Progenitor cell of endocrine pancreas (in vitro differentiated cells): ENCODE measurements at regions not wholly inside any gene's neighbourhood (a gene's known extent, or its start where the extent isn't known, plus 50 kb on each side); places are given as distances from the start of the nearest gene placed in this dataset.

Source experiments
- DNase-seq: peaks from one replicate; pipeline ENCODE4 v3.0.0; 2021; ENCODE audit warnings: low spot score; ENCODE audit not compliant: unreplicated experiment
- H3K27ac Mint-ChIP-seq: 2 replicates; pipeline ENCODE4 v1.8.0; 2021; ENCODE audit warnings: mild to moderate bottlenecking, moderate library complexity, mixed read lengths
- H3K27me3 Mint-ChIP-seq: 2 replicates; pipeline ENCODE4 v1.8.0; 2021; ENCODE audit warnings: mixed read lengths
- H3K36me3 Mint-ChIP-seq: 2 replicates; pipeline ENCODE4 v1.8.0; 2022; ENCODE audit warnings: mixed read lengths; ENCODE audit not compliant: insufficient read depth
- H3K4me1 Mint-ChIP-seq: 2 replicates; pipeline ENCODE4 v1.8.0; 2021; ENCODE audit warnings: low read depth, mixed read lengths
- H3K4me3 Mint-ChIP-seq: 2 replicates; pipeline ENCODE4 v1.8.0; 2021; ENCODE audit warnings: low read depth, mild to moderate bottlenecking, moderate library complexity, mixed read lengths
- H3K9me3 Mint-ChIP-seq: 2 replicates; pipeline ENCODE4 v1.8.0; 2021; ENCODE audit warnings: low read depth, mixed read lengths
- TF ChIP-seq, protein P1 (sequence below): fragments of 200-600 bp; sonication (generic); IDR thresholded peaks from one replicate; pipeline ENCODE4 v1.5.0; 2021; ENCODE audit warnings: antibody characterized with exemption, mild to moderate bottlenecking; ENCODE audit not compliant: unreplicated experiment

DNA sequence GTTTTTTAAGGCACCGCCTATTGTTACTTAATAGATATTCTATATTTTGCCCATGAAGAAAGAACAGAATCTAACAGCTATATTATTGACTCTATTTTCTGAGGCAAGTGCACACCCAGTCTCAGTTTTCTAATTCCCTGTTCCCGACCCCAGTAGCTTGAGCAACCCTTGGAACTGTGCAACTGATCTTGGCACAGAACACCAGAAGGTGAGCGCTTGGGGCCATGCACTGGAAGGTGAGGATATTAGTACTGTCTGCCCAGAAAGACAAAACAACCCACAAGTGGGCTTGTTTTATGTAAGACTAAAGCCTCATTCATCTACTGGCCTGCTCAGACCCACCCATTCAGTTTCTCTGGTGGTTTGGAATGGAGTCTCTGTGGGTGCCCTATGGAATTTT lies 188.8 kb upstream of the LINC00305 start:
- Mint-ChIP-seq H3K27me3 (no peaks in the 10 kb centered on the region), H3K27ac (no peak overlapping the region), H3K9me3 (no peaks in the 10 kb centered on the region), H3K36me3 (no peaks in the 10 kb centered on the region), H3K4me1 (peaks cover 11% of the 10 kb centered on the region), H3K4me3 (no peak overlapping the region)
- no peak for DNase-seq
- TF ChIP-seq, protein P1, sequence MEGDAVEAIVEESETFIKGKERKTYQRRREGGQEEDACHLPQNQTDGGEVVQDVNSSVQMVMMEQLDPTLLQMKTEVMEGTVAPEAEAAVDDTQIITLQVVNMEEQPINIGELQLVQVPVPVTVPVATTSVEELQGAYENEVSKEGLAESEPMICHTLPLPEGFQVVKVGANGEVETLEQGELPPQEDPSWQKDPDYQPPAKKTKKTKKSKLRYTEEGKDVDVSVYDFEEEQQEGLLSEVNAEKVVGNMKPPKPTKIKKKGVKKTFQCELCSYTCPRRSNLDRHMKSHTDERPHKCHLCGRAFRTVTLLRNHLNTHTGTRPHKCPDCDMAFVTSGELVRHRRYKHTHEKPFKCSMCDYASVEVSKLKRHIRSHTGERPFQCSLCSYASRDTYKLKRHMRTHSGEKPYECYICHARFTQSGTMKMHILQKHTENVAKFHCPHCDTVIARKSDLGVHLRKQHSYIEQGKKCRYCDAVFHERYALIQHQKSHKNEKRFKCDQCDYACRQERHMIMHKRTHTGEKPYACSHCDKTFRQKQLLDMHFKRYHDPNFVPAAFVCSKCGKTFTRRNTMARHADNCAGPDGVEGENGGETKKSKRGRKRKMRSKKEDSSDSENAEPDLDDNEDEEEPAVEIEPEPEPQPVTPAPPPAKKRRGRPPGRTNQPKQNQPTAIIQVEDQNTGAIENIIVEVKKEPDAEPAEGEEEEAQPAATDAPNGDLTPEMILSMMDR = no peak

DNA sequence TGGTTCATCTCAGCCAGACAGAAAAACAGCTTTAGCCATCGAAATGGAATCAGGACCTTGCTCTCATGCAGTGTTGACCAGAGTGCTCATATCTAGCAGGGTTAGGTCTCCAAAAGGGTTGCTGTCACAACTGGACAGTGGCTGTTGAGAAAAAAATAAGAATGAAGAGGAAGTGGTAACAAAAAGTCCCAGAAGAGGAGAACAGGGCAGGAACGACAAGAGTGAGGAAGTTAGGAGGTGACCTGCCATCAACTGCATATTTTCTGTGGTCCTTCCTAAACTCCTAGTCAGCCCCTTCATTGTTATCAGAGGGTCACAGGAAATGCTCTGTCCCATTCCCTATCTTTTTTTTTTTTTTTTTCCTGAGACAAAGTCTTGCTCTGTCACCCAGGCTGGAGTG lies 188.1 kb upstream of the LINC00305 start:
- H3K9me3 Mint-ChIP-seq = no peaks in the 10 kb centered on the region
- TF ChIP-seq, protein P1 = no peak
- DNase-seq = no peak
- no peaks in the 10 kb centered on the region for H3K27me3 Mint-ChIP-seq
- no peak overlapping the region for H3K4me3 Mint-ChIP-seq
- peaks cover 15% of the 10 kb centered on the region for H3K4me1 Mint-ChIP-seq
- H3K36me3 Mint-ChIP-seq = no peaks in the 10 kb centered on the region
- no peak overlapping the region for H3K27ac Mint-ChIP-seq

DNA sequence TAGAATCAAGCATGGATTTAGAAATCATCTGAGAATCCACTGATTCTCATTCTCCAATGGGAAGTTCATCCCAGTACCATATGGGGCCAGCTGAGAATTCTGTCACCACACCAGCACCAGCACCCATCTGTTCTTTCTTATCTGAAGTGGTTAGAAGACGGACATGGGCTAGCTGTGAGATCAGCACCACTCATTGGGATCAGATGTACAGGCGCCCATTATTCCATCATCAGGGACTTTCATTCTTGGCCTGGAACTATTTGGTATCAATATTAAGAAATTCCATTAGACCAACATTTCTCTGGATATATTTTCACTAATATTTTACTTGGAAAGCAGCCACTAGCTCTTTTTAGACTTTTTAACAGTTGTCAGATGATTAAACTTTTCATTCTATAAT lies 185.9 kb upstream of the LINC00305 start:
- H3K27ac Mint-ChIP-seq = no peak overlapping the region

DNA sequence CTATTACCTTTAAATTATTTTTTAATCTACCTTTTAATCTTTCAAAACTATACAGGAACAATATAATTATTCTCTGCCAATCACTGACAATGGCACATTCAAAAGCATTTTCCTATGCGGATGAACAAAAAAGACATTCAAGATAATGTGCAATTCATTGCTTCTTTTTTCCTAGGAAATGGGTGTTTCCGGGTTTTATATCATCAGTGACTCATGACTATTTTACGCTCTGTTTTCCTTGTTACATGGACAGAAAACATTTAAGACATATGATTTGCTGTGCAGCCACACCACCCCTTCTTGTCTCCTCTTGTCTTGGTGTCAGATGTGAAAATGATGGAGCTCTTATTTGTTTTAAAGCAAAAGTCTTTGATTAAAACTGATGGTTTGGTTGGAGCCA lies 184.7 kb upstream of the LINC00305 start:
- Mint-ChIP-seq H3K36me3 (no peaks in the 10 kb centered on the region), H3K4me1 (peaks cover 13% of the 10 kb centered on the region), H3K27ac (no peak overlapping the region), H3K27me3 (no peaks in the 10 kb centered on the region), H3K9me3 (peaks cover 2% of the 10 kb centered on the region), H3K4me3 (no peak overlapping the region)
- no peak for DNase-seq
- TF ChIP-seq, protein P1 = no peak

More for the DNA sequence above, 185.9 kb upstream of the LINC00305 start:
- Mint-ChIP-seq H3K4me3 (no peak overlapping the region), H3K9me3 (peaks cover 2% of the 10 kb centered on the region), H3K36me3 (no peaks in the 10 kb centered on the region), H3K4me1 (peaks cover 16% of the 10 kb centered on the region), H3K27me3 (no peaks in the 10 kb centered on the region)
- DNase-seq = no peak
- TF ChIP-seq, protein P1 = no peak

DNA sequence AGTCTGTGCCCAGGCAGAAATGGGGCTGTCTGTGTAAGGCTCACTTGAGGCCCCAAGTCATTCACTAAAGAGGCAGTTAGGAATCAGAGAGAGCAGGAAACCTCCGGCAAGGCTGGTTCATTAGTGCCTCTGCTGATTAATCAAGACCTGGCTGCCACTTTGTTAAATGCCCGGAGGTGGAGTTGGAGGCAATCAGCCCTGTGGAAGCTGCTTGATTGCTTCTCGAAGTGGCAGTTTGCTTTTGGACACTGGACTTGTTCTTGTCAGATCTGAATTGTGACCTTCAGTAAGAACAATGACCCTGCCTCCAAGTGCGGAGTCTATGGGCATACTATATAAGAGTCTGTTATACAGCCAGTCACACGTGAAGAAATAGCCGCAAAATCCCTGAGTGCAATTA lies 183.9 kb upstream of the LINC00305 start:
- Mint-ChIP-seq H3K9me3 (peaks cover 2% of the 10 kb centered on the region), H3K4me3 (no peak overlapping the region), H3K36me3 (no peaks in the 10 kb centered on the region), H3K27ac (no peak overlapping the region), H3K4me1 (peaks cover 10% of the 10 kb centered on the region), H3K27me3 (no peaks in the 10 kb centered on the region)
- DNase-seq = no peak
- TF ChIP-seq, protein P1 = no peak
